ENCODE measurements at regions not wholly inside any gene's neighbourhood (a gene's known extent, or its start where the extent isn't known, plus 50 kb on each side); places are given as distances from the start of the nearest gene placed in this dataset.
A peak's percentile ranks its signal among the peaks of the same experiment; 100 is the strongest.

DNA sequence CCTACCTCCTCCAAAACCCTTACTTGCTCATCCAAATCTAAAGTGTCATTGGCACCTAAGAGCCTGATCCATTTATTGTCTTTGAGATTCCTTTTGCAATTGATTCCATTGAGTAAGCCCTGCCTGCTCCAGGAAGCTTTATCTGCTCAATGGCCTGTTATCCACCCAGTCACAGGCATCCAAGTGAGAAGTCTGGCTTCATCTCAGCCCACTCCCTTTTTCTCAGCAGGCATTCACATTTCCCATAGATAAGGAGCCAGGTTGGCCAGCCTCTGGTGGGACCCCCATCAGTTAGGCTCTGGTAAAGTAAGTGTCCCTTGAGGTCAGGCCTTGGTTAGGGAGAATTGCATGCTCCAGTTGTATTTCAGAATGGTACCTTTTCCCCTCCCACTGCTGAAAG, 396.2 kb upstream of the ST6GAL2 start:
- Histone ChIP-seq H3K27ac (ENCODE audit: insufficient read length, low read depth, low read length) (no peak overlapping the region), H2BK120ac (ENCODE audit: low read depth, low read length, poor library complexity, severe bottlenecking) (no peak overlapping the region), H2AFZ (ENCODE audit: low read length) (no peak overlapping the region), H3K23me2 (ENCODE audit: insufficient read length, low read depth, low read length, poor library complexity, severe bottlenecking) (no peaks in the 10 kb centered on the region), H2BK15ac (ENCODE audit: low read depth, low read length) (no peak overlapping the region), H4K5ac (ENCODE audit: insufficient read length, low read depth, low read length) (no peak overlapping the region), H4K8ac (replicated peaks; ENCODE audit: insufficient read length, low read depth, low read length) (no peak overlapping the region), H3K27me3 (ENCODE audit: insufficient read depth, low read length) (no peaks in the 10 kb centered on the region), H3K18ac (ENCODE audit: insufficient read length, low read depth, low read length) (no peak overlapping the region), H3K23ac (ENCODE audit: insufficient read length, low read depth, low read length) (no peak overlapping the region), H3K4me2 (ENCODE audit: insufficient read depth, insufficient read length, low read length) (no peak overlapping the region), H2BK12ac (ENCODE audit: insufficient read length, low read depth, low read length) (no peak overlapping the region), H2BK20ac (ENCODE audit: low read depth, low read length, poor library complexity, severe bottlenecking) (no peak overlapping the region), H3K79me1 (ENCODE audit: insufficient read depth, low read depth, low read length, poor library complexity, severe bottlenecking) (no peaks in the 10 kb centered on the region), H3K4me1 (ENCODE audit: insufficient read depth, low read length) (no peaks in the 10 kb centered on the region), H2BK5ac (ENCODE audit: insufficient read length, low read length) (no peak overlapping the region), H3T11ph (ENCODE audit: low read length) (no peak overlapping the region), H3K14ac (ENCODE audit: insufficient read depth, low read length) (no peak overlapping the region), H3K9ac (ENCODE audit: extremely low read depth, insufficient read length, low read length) (no peak overlapping the region), H4K91ac (ENCODE audit: insufficient read length, low read depth, low read length) (no peak overlapping the region), H3K56ac (ENCODE audit: insufficient read length, low read depth, low read length) (no peak overlapping the region), H3K9me3 (ENCODE audit: control insufficient read depth, low read depth, low read length) (no peaks in the 10 kb centered on the region), H3K4ac (ENCODE audit: low read depth, low read length) (no peak overlapping the region), H2AK5ac (ENCODE audit: insufficient read length, low read length) (no peak overlapping the region), H3K79me2 (ENCODE audit: insufficient read depth, low read length) (no peaks in the 10 kb centered on the region), H4K20me1 (ENCODE audit: control insufficient read depth, insufficient read depth, insufficient read length) (no peaks in the 10 kb centered on the region)
- Mint-ChIP-seq H3K4me3 (no peak overlapping the region), H3K4me1 (no peaks in the 10 kb centered on the region), H3K36me3 (ENCODE audit: insufficient read depth in 1 of 3, low read depth in 3 of 3) (no peaks in the 10 kb centered on the region), H3K9me3 (no peaks in the 10 kb centered on the region), H3K27me3 (ENCODE audit: low read depth) (no peaks in the 10 kb centered on the region), H3K27ac (0 out of 7 replicates have a peak overlapping the region, but pooled peaks of 1 of the 3 experiments have one; percentile 40)
- no peak for TF ChIP-seq CTCF (conservative IDR thresholded peaks at IDR 0.05)
- no peak for DNase-seq

All from H9 (cell line).